SK-N-SH (cell line): ENCODE measurements at regions not wholly inside any gene's neighbourhood (a gene's known extent, or its start where the extent isn't known, plus 50 kb on each side); places are given as distances from the start of the nearest gene placed in this dataset.
A peak's percentile ranks its signal among the peaks of the same experiment; 100 is the strongest.

Experiments
- CTCF ChIP-seq: fragments of 200-600 bp; sonication (generic); IDR thresholded peaks from 2 replicates; pipeline ENCODE4 v1.6.1; 2017; ENCODE audit warnings: antibody characterized with exemption, mild to moderate bottlenecking, moderate library complexity
- EZH2phosphoT487 ChIP-seq: fragments of 200-600 bp; sonication (generic); IDR thresholded peaks from 2 replicates; pipeline ENCODE4 v1.6.1; 2017; ENCODE audit warnings: low read depth, mixed run types, mild to moderate bottlenecking, antibody characterized with exemption, moderate library complexity, borderline replicate concordance
- FOXJ3 ChIP-seq: sonication (generic); formaldehyde crosslinking; IDR thresholded peaks from 2 replicates; pipeline ENCODE4 v1.5.1; 2020; ENCODE audit warnings: mild to moderate bottlenecking, missing genetic modification reagents
- FOXM1 ChIP-seq: IDR thresholded peaks from 2 replicates; pipeline ENCODE4 v1.4.0; 2012; ENCODE audit warnings: low read depth, mild to moderate bottlenecking
- GATA2 ChIP-seq: sonication (generic); formaldehyde crosslinking; IDR thresholded peaks from 2 replicates; pipeline ENCODE4 v1.5.0; 2020; ENCODE audit warnings: mild to moderate bottlenecking, missing genetic modification reagents
- JUND ChIP-seq: IDR thresholded peaks from 2 replicates; pipeline ENCODE4 v1.4.0; 2012
- MAX ChIP-seq: IDR thresholded peaks from 2 replicates; pipeline ENCODE4 v1.4.0; 2012; ENCODE audit warnings: low read depth
- MEF2A ChIP-seq: IDR thresholded peaks from 2 replicates; pipeline ENCODE4 v1.4.0; 2012; ENCODE audit warnings: low read depth, borderline replicate concordance
- NFIC ChIP-seq: IDR thresholded peaks from 2 replicates; pipeline ENCODE4 v1.4.0; 2012; ENCODE audit warnings: borderline replicate concordance
- NRF1 ChIP-seq: IDR thresholded peaks from 2 replicates; pipeline ENCODE4 v1.6.1; 2012; ENCODE audit warnings: low read depth, mild to moderate bottlenecking, low read length
- RAD21 ChIP-seq: IDR thresholded peaks from 2 replicates; pipeline ENCODE4 v1.6.1; 2012; ENCODE audit warnings: mild to moderate bottlenecking, low read length
- RCOR1 ChIP-seq: fragments of 150-350 bp; IDR thresholded peaks from 2 replicates; pipeline ENCODE4 v1.6.1; 2017; ENCODE audit warnings: antibody characterized with exemption, low read length
- REST ChIP-seq: IDR thresholded peaks from 2 replicates; pipeline ENCODE4 v1.6.1; 2012; ENCODE audit warnings: mild to moderate bottlenecking, low read depth, low read length, moderate library complexity
- RFX5 ChIP-seq: IDR thresholded peaks from 2 replicates; pipeline ENCODE4 v1.6.1; 2012; ENCODE audit warnings: mild to moderate bottlenecking, improper control_type of control experiment, low read length
- SIN3A ChIP-seq: IDR thresholded peaks from 2 replicates; pipeline ENCODE4 v1.6.1; 2012; ENCODE audit warnings: low read depth, mild to moderate bottlenecking, low read length, moderate library complexity, borderline replicate concordance
- TAF1 ChIP-seq: IDR thresholded peaks from 2 replicates; pipeline ENCODE4 v1.6.1; 2012; ENCODE audit warnings: low read depth, mild to moderate bottlenecking, low read length, moderate library complexity, borderline replicate concordance
- TCF12 ChIP-seq: IDR thresholded peaks from 2 replicates; pipeline ENCODE4 v1.4.0; 2012
- TEAD4 ChIP-seq: IDR thresholded peaks from 2 replicates; pipeline ENCODE4 v1.4.0; 2012; ENCODE audit warnings: mild to moderate bottlenecking, borderline replicate concordance; ENCODE audit not compliant: insufficient read depth
- YY1 ChIP-seq: IDR thresholded peaks from 2 replicates; pipeline ENCODE4 v1.4.0; 2012; ENCODE audit warnings: low read depth, mild to moderate bottlenecking
- ZBTB33 ChIP-seq: IDR thresholded peaks from 2 replicates; pipeline ENCODE4 v1.4.0; 2012; ENCODE audit warnings: low read depth, borderline replicate concordance

GRCh38 chr7:131235489-131236317 is 92.0 kb upstream of the MKLN1 start (continued):
- TF ChIP-seq RFX5 (peak; percentile 44; the same call in 1 of the 2 replicates), RCOR1 (no peak), GATA2 (peak; percentile 79), YY1 (peak; percentile 81), RAD21 (0 out of 2 replicates have a peak, but pooled peaks have one; percentile 9), FOXJ3 (CRISPR knock-in tag) (no peak), NFIC (peak; percentile 71), MAX (peak; percentile 22; the same call in 1 of the 2 replicates), TEAD4 (peak; percentile 28; the same call in 1 of the 2 replicates), CTCF (no peak), TAF1 (0 out of 2 replicates have a peak, but pooled peaks have one; percentile 29), ZBTB33 (0 out of 2 replicates have a peak, but pooled peaks have one; percentile 13), TCF12 (peak; percentile 69), JUND (peak; percentile 86), FOXM1 (no peak), NRF1 (no peak), MEF2A (0 out of 2 replicates have a peak, but pooled peaks have one; percentile 31), EZH2phosphoT487 (no peak), SIN3A (peak; percentile 43; the same call in 1 of the 2 replicates), REST (peak; percentile 32; the same call in 1 of the 2 replicates)
